Neuronal stem cell (in vitro differentiated cells): ENCODE measurements at regions not wholly inside any gene's neighbourhood (a gene's known extent, or its start where the extent isn't known, plus 50 kb on each side); places are given as distances from the start of the nearest gene placed in this dataset.

Experiments
- DNase-seq: peaks from one replicate; pipeline ENCODE4 v3.0.0-alpha.2; 2013; ENCODE audit warnings: low spot score
- H2AFZ ChIP-seq: one replicate; pipeline ENCODE4 v1.6.1; 2013; ENCODE audit warnings: mild to moderate bottlenecking, low read length, inconsistent platforms
- H2AK5ac ChIP-seq: 2 replicates; pipeline ENCODE4 v1.6.1; 2013; ENCODE audit warnings: low read depth, mild to moderate bottlenecking, inconsistent platforms, low read length, moderate library complexity, mixed read lengths
- H2BK120ac ChIP-seq: 2 replicates; pipeline ENCODE4 v1.6.1; 2013; ENCODE audit warnings: low read depth, mild to moderate bottlenecking, inconsistent platforms, low read length, moderate library complexity, mixed read lengths
- H2BK12ac ChIP-seq: one replicate; pipeline ENCODE4 v1.6.1; 2013; ENCODE audit warnings: low read length, inconsistent platforms
- H2BK15ac ChIP-seq: 2 replicates; pipeline ENCODE4 v1.6.1; 2013; ENCODE audit warnings: mild to moderate bottlenecking, low read length, inconsistent platforms, mixed read lengths
- H2BK5ac ChIP-seq: one replicate; pipeline ENCODE4 v1.6.1; 2013; ENCODE audit warnings: inconsistent platforms, mild to moderate bottlenecking, low read length, moderate library complexity
- H3K14ac ChIP-seq: one replicate; pipeline ENCODE4 v1.6.1; 2013; ENCODE audit warnings: low read length, inconsistent platforms
- H3K18ac ChIP-seq: 2 replicates; pipeline ENCODE4 v1.6.1; 2013; ENCODE audit warnings: low read length, inconsistent platforms
- H3K23ac ChIP-seq: 2 replicates; pipeline ENCODE4 v1.6.1; 2013; ENCODE audit warnings: low read depth, mild to moderate bottlenecking, mixed read lengths, low read length, inconsistent platforms; ENCODE audit not compliant: poor library complexity
- H3K27ac ChIP-seq: replicated peaks from 3 replicates; pipeline ENCODE4 v1.5.1; 2013; ENCODE audit warnings: low read length, inconsistent platforms
- H3K27me3 ChIP-seq, 3 experiments: 2 replicates each; pipeline ENCODE4 v1.6.1; 2013; ENCODE audit warnings: low read length in 3 of 3, mild to moderate bottlenecking in 2 of 3, inconsistent platforms in 1 of 3, low read depth in 1 of 3, mixed read lengths in 1 of 3, moderate library complexity in 1 of 3; ENCODE audit not compliant: control insufficient read depth in 3 of 3, insufficient read depth in 3 of 3
- H3K36me3 ChIP-seq, 2 donors: replicated peaks in 1 of 2; 2 replicates each; pipeline ENCODE4 v1.6.1; 2013; ENCODE audit warnings: low read length in 2 of 2; ENCODE audit not compliant: control insufficient read depth in 2 of 2, insufficient read depth in 2 of 2
- H3K4ac ChIP-seq: 2 replicates; pipeline ENCODE4 v1.6.1; 2013; ENCODE audit warnings: inconsistent platforms, mild to moderate bottlenecking, low read length, moderate library complexity
- H3K4me1 ChIP-seq, 2 donors: 1 replicate in 1 of 2; 2 replicates in 1 of 2; pipeline ENCODE4 v1.6.1; 2013; ENCODE audit warnings: low read length in 2 of 2, low read depth in 1 of 2; ENCODE audit not compliant: control insufficient read depth in 2 of 2, insufficient read depth in 1 of 2
- H3K4me2 ChIP-seq: one replicate; pipeline ENCODE4 v1.6.1; 2013; ENCODE audit warnings: mild to moderate bottlenecking, low read length, inconsistent platforms; ENCODE audit not compliant: insufficient read depth, poor library complexity, severe bottlenecking
- H3K4me3 ChIP-seq, 2 donors: 2 replicates each; pipeline ENCODE4 v1.5.1; 2013; ENCODE audit warnings: low read length in 2 of 2, mild to moderate bottlenecking in 2 of 2, inconsistent platforms in 1 of 2, moderate library complexity in 1 of 2
- H3K79me1 ChIP-seq: one replicate; pipeline ENCODE4 v1.6.1; 2013; ENCODE audit warnings: low read depth, mild to moderate bottlenecking, inconsistent platforms, low read length, moderate library complexity
- H3K9ac ChIP-seq: one replicate; pipeline ENCODE4 v1.6.1; 2013; ENCODE audit warnings: mild to moderate bottlenecking, low read depth, low read length, inconsistent platforms; ENCODE audit not compliant: poor library complexity
- H3K9me3 ChIP-seq, 2 donors: replicated peaks in 1 of 2; 2 replicates each; pipeline versions ENCODE3 to v1.6.1; 2013; ENCODE audit warnings: low read length in 2 of 2, mild to moderate bottlenecking in 2 of 2, inconsistent platforms in 1 of 2, low read depth in 1 of 2, mixed read lengths in 1 of 2, moderate library complexity in 1 of 2; ENCODE audit not compliant: control insufficient read depth in 2 of 2, insufficient read depth in 1 of 2
- H4K8ac ChIP-seq: one replicate; pipeline ENCODE4 v1.6.1; 2013; ENCODE audit warnings: low read depth, mild to moderate bottlenecking, inconsistent platforms, low read length, moderate library complexity
- H4K91ac ChIP-seq: one replicate; pipeline ENCODE4 v1.6.1; 2013; ENCODE audit warnings: low read length, low read depth, mild to moderate bottlenecking, inconsistent platforms; ENCODE audit not compliant: poor library complexity
- whole genome bisulfite sequencing, 2 donors: extraction: QIAGEN DNeasy Blood & Tissue Kit; methylation state at CpG; one replicate each; pipeline ENCODE4 v1.1.7; 2013; ENCODE audit warnings: missing lambda C conversion rate in 2 of 2, mixed read lengths in 1 of 2; ENCODE audit not compliant: insufficient read length in 2 of 2, insufficient replicate concordance in 1 of 2; ENCODE audit errors: extremely low coverage in 2 of 2; 5-methylcytosine and 5-hydroxymethylcytosine counted together

- no peak overlapping the region for H2BK15ac ChIP-seq
- H3K79me1 ChIP-seq: no peaks in the 10 kb centered on the region
- no peaks in the 10 kb centered on the region for H3K36me3 ChIP-seq
These were observed 573.3 kb downstream of the EPHB1 start for GRCh38 chr3:135368316-135368715.

GRCh38 chr3:135368781-135369180, 573.7 kb downstream of the EPHB1 start:
- H2BK5ac ChIP-seq: no peak overlapping the region
- no peak overlapping the region for H3K18ac ChIP-seq
- H3K14ac ChIP-seq: no peak overlapping the region
- H3K4me1 ChIP-seq: no peaks in the 10 kb centered on the region
- no CpG with 5 or more reads among the region's 3 CpGs for WGBS, 2 donors
- no peaks in the 10 kb centered on the region for H3K9me3 ChIP-seq
- H3K9ac ChIP-seq: no peak overlapping the region
- no peak overlapping the region for H2AK5ac ChIP-seq
- no peak overlapping the region for H3K4ac ChIP-seq
- H4K8ac ChIP-seq: no peak overlapping the region
- H2AFZ ChIP-seq: no peak overlapping the region
- no peak overlapping the region for H3K4me2 ChIP-seq
- no peak overlapping the region for H4K91ac ChIP-seq
- no peaks in the 10 kb centered on the region for H3K79me1 ChIP-seq
- H2BK15ac ChIP-seq: no peak overlapping the region
- DNase-seq: no peak
- H3K27me3 ChIP-seq: no peaks in the 10 kb centered on the region
- H3K4me3 ChIP-seq: no peak overlapping the region
- H3K23ac ChIP-seq: no peak overlapping the region
- H3K36me3 ChIP-seq: no peaks in the 10 kb centered on the region
- no peak overlapping the region for H2BK12ac ChIP-seq
- H3K27ac ChIP-seq: no peak overlapping the region
- no peak overlapping the region for H2BK120ac ChIP-seq

More at GRCh38 chr3:135368316-135368715, 573.3 kb downstream of the EPHB1 start:
- no peaks in the 10 kb centered on the region for H3K9me3 ChIP-seq
- H2AK5ac ChIP-seq: no peak overlapping the region
- no CpG with 5 or more reads among the region's 3 CpGs for WGBS, 2 donors
- H2AFZ ChIP-seq: no peak overlapping the region
- no peak overlapping the region for H3K4me2 ChIP-seq
- H2BK120ac ChIP-seq: no peak overlapping the region
- H3K4ac ChIP-seq: no peak overlapping the region
- no peak overlapping the region for H3K23ac ChIP-seq
- no peaks in the 10 kb centered on the region for H3K27me3 ChIP-seq
- H3K27ac ChIP-seq: no peak overlapping the region
- H3K4me1 ChIP-seq: no peaks in the 10 kb centered on the region
- H2BK5ac ChIP-seq: no peak overlapping the region
- H3K9ac ChIP-seq: no peak overlapping the region
- no peak overlapping the region for H4K8ac ChIP-seq
- no peak overlapping the region for H3K14ac ChIP-seq
- no peak overlapping the region for H2BK12ac ChIP-seq
- DNase-seq: no peak
- H3K4me3 ChIP-seq: no peak overlapping the region
- H3K18ac ChIP-seq: no peak overlapping the region
- no peak overlapping the region for H4K91ac ChIP-seq

DNA sequence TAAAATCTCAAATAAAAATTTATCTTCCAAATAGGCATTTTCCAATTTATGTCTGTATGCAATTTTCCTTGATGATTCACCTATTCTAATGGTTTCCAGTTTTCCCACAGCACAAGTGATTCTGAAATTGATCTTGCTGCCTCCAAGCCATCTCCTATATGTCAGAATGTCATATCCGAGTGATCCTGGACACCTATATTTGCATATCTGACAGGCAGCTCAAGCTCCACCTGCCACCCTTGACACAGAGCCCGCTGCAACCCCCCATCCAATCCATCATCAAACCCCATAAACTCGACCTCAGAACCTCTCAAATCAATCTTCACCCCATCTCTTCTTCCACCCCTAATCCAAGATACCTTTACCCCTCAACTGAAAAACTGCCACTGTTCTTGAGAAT, 579.5 kb downstream of the EPHB1 start:
- Histone ChIP-seq H2BK15ac (no peak overlapping the region), H3K9me3 (peaks cover 0 to 2% of the 10 kb centered on the region in 2 donors), H2BK120ac (no peak overlapping the region), H3K4me3 (no peak overlapping the region), H3K27ac (no peak overlapping the region), H3K4ac (no peak overlapping the region), H3K79me1 (no peaks in the 10 kb centered on the region), H4K8ac (no peak overlapping the region), H2BK12ac (no peak overlapping the region), H4K91ac (no peak overlapping the region), H3K4me2 (no peak overlapping the region), H3K14ac (no peak overlapping the region), H2AK5ac (no peak overlapping the region), H3K23ac (no peak overlapping the region), H2BK5ac (no peak overlapping the region), H3K4me1 (no peaks in the 10 kb centered on the region), H2AFZ (peak overlapping the region; percentile 31), H3K9ac (no peak overlapping the region), H3K27me3 (no peaks in the 10 kb centered on the region), H3K18ac (no peak overlapping the region), H3K36me3 (no peaks in the 10 kb centered on the region)
- WGBS, 2 donors: 91% methylated on average over 1 of the region's 3 CpGs; no CpG with 5 or more reads in 1 of the 2 donors
- no peak for DNase-seq

- no peak overlapping the region for H3K9ac ChIP-seq
- H3K14ac ChIP-seq: no peak overlapping the region
- no peak overlapping the region for H3K4ac ChIP-seq
- H2BK15ac ChIP-seq: no peak overlapping the region
- H2AK5ac ChIP-seq: no peak overlapping the region
- H3K27me3 ChIP-seq: no peaks in the 10 kb centered on the region
- no peaks in the 10 kb centered on the region for H3K4me1 ChIP-seq
- no peak for DNase-seq
- no peak overlapping the region for H2AFZ ChIP-seq
- WGBS, 2 donors: no CpG with 5 or more reads among the region's 3 CpGs
- no peaks in the 10 kb centered on the region for H3K36me3 ChIP-seq
- H3K27ac ChIP-seq: no peak overlapping the region
- no peak overlapping the region for H2BK12ac ChIP-seq
- no peak overlapping the region for H4K8ac ChIP-seq
- H3K9me3 ChIP-seq: no peaks in the 10 kb centered on the region
- no peak overlapping the region for H3K4me2 ChIP-seq
- H3K18ac ChIP-seq: no peak overlapping the region
- H2BK5ac ChIP-seq: no peak overlapping the region
- H3K79me1 ChIP-seq: no peaks in the 10 kb centered on the region
- H3K4me3 ChIP-seq: no peak overlapping the region
- no peak overlapping the region for H3K23ac ChIP-seq
- no peak overlapping the region for H2BK120ac ChIP-seq
- H4K91ac ChIP-seq: no peak overlapping the region
These were observed 583.3 kb upstream of the PPP2R3A start for GRCh38 chr3:135382188-135382587.
